HEK293 (cell line): ENCODE measurements at regions not wholly inside any gene's neighbourhood (a gene's known extent, or its start where the extent isn't known, plus 50 kb on each side); places are given as distances from the start of the nearest gene placed in this dataset.

Experiments
- GLI4 ChIP-seq: fragments of 450-650 bp; formaldehyde crosslinking; IDR thresholded peaks from 2 replicates; pipeline ENCODE4 v1.5.1; 2016; ENCODE audit warnings: missing biosample characterization, missing genetic modification characterization
- RBAK ChIP-seq: fragments of 450-650 bp; formaldehyde crosslinking; IDR thresholded peaks from 2 replicates; pipeline ENCODE4 v1.5.1; 2016; ENCODE audit warnings: missing biosample characterization, missing genetic modification characterization
- ZNF132 ChIP-seq: fragments of 450-650 bp; formaldehyde crosslinking; IDR thresholded peaks from 2 replicates; pipeline ENCODE4 v1.5.1; 2017; ENCODE audit warnings: missing biosample characterization, missing genetic modification characterization, borderline replicate concordance
- ZNF138 ChIP-seq: fragments of 450-650 bp; formaldehyde crosslinking; IDR thresholded peaks from 2 replicates; pipeline ENCODE4 v1.5.1; 2016; ENCODE audit warnings: missing biosample characterization, missing genetic modification characterization, borderline replicate concordance
- ZNF16 ChIP-seq: fragments of 450-650 bp; formaldehyde crosslinking; IDR thresholded peaks from 2 replicates; pipeline ENCODE4 v1.5.1; 2016; ENCODE audit warnings: low read depth, missing biosample characterization, missing genetic modification characterization
- ZNF510 ChIP-seq: fragments of 450-650 bp; formaldehyde crosslinking; IDR thresholded peaks from 2 replicates; pipeline ENCODE4 v1.5.1; 2018; ENCODE audit warnings: mild to moderate bottlenecking, missing genetic modification characterization, missing biosample characterization; ENCODE audit not compliant: insufficient replicate concordance
- ZNF549 ChIP-seq: fragments of 450-650 bp; IDR thresholded peaks from 2 replicates; pipeline ENCODE4 v1.5.1; 2018; ENCODE audit warnings: missing biosample characterization, missing genetic modification characterization, mild to moderate bottlenecking, inconsistent platforms, moderate library complexity
- TF ChIP-seq, protein P1 (sequence below): fragments of 450-650 bp; formaldehyde crosslinking; IDR thresholded peaks from 2 replicates; pipeline ENCODE4 v1.5.1; 2016; ENCODE audit warnings: missing biosample characterization, missing genetic modification characterization
- TF ChIP-seq, protein P2 (sequence below): sonication (generic); formaldehyde crosslinking; IDR thresholded peaks from 2 replicates; pipeline ENCODE4 v1.8.1; 2022; ENCODE audit warnings: mild to moderate bottlenecking, moderate library complexity, missing genetic modification reagents
- TF ChIP-seq, protein P3 (sequence below): fragments of 450-650 bp; formaldehyde crosslinking; IDR thresholded peaks from 2 replicates; pipeline ENCODE4 v1.5.1; 2016; ENCODE audit warnings: missing biosample characterization, missing genetic modification characterization
- TF ChIP-seq, protein P4 (sequence below): fragments of 450-650 bp; formaldehyde crosslinking; IDR thresholded peaks from 2 replicates; pipeline ENCODE4 v1.5.1; 2017; ENCODE audit warnings: missing biosample characterization, missing genetic modification characterization

DNA sequence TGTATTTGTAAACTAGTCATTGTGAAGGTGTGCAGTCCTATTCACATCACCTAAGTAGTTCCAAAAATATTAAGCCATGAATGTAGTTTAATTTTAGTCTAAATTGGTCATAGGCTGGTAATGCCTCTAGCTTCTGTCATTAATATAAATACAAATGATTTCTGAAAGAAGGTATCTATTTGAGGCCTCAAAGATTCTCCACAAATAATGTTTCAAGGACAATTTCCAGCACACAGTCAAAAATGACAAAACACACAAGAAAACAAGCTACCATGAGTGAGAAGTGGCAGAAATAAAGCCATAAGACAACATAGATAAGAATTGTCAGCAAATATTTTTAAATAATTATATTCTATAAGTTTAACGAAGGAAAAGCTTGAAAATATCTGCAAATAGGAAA lies 66.7 kb upstream of the PDK4 start:
- TF ChIP-seq, protein P1, sequence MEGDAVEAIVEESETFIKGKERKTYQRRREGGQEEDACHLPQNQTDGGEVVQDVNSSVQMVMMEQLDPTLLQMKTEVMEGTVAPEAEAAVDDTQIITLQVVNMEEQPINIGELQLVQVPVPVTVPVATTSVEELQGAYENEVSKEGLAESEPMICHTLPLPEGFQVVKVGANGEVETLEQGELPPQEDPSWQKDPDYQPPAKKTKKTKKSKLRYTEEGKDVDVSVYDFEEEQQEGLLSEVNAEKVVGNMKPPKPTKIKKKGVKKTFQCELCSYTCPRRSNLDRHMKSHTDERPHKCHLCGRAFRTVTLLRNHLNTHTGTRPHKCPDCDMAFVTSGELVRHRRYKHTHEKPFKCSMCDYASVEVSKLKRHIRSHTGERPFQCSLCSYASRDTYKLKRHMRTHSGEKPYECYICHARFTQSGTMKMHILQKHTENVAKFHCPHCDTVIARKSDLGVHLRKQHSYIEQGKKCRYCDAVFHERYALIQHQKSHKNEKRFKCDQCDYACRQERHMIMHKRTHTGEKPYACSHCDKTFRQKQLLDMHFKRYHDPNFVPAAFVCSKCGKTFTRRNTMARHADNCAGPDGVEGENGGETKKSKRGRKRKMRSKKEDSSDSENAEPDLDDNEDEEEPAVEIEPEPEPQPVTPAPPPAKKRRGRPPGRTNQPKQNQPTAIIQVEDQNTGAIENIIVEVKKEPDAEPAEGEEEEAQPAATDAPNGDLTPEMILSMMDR (tag by site-specific recombination): no peak
- no peak for TF ChIP-seq ZNF549
- TF ChIP-seq, protein P2, sequence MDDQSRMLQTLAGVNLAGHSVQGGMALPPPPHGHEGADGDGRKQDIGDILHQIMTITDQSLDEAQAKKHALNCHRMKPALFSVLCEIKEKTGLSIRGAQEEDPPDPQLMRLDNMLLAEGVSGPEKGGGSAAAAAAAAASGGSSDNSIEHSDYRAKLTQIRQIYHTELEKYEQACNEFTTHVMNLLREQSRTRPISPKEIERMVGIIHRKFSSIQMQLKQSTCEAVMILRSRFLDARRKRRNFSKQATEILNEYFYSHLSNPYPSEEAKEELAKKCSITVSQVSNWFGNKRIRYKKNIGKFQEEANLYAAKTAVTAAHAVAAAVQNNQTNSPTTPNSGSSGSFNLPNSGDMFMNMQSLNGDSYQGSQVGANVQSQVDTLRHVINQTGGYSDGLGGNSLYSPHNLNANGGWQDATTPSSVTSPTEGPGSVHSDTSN (CRISPR knock-in tag): no peak
- TF ChIP-seq, protein P3, sequence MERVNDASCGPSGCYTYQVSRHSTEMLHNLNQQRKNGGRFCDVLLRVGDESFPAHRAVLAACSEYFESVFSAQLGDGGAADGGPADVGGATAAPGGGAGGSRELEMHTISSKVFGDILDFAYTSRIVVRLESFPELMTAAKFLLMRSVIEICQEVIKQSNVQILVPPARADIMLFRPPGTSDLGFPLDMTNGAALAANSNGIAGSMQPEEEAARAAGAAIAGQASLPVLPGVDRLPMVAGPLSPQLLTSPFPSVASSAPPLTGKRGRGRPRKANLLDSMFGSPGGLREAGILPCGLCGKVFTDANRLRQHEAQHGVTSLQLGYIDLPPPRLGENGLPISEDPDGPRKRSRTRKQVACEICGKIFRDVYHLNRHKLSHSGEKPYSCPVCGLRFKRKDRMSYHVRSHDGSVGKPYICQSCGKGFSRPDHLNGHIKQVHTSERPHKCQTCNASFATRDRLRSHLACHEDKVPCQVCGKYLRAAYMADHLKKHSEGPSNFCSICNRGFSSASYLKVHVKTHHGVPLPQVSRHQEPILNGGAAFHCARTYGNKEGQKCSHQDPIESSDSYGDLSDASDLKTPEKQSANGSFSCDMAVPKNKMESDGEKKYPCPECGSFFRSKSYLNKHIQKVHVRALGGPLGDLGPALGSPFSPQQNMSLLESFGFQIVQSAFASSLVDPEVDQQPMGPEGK (tag by site-specific recombination): no peak
- no peak for TF ChIP-seq RBAK (tag by site-specific recombination)
- no peak for TF ChIP-seq GLI4 (tag by site-specific recombination)
- TF ChIP-seq ZNF132 (tag by site-specific recombination): no peak
- no peak for TF ChIP-seq ZNF510 (tag by site-specific recombination)
- TF ChIP-seq, protein P4, sequence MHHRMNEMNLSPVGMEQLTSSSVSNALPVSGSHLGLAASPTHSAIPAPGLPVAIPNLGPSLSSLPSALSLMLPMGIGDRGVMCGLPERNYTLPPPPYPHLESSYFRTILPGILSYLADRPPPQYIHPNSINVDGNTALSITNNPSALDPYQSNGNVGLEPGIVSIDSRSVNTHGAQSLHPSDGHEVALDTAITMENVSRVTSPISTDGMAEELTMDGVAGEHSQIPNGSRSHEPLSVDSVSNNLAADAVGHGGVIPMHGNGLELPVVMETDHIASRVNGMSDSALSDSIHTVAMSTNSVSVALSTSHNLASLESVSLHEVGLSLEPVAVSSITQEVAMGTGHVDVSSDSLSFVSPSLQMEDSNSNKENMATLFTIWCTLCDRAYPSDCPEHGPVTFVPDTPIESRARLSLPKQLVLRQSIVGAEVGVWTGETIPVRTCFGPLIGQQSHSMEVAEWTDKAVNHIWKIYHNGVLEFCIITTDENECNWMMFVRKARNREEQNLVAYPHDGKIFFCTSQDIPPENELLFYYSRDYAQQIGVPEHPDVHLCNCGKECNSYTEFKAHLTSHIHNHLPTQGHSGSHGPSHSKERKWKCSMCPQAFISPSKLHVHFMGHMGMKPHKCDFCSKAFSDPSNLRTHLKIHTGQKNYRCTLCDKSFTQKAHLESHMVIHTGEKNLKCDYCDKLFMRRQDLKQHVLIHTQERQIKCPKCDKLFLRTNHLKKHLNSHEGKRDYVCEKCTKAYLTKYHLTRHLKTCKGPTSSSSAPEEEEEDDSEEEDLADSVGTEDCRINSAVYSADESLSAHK: no peak
- TF ChIP-seq ZNF16 (tag by site-specific recombination): no peak
- no peak for TF ChIP-seq ZNF138 (tag by site-specific recombination)
